ENCODE measurements at regions not wholly inside any gene's neighbourhood (a gene's known extent, or its start where the extent isn't known, plus 50 kb on each side); places are given as distances from the start of the nearest gene placed in this dataset.

DNA sequence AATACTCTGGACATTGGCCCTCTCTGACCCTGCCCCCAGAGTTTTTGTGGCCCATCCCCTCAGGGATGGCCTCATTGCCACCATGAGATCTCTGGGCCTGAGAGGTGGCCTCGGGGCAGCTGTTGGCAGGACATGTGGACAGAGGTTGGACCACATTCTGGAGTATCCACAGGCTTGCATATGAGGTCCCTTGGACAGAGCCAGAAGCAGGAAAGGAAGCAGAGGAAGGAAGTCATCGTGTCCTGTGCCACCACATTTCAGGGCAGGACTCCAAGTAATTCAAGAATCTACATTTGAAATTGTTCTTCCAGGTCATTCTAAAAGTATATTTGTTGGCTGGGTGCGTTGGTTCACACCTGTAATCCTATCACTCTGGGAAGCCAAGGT, 95.9 kb upstream of the PPP2R5A start:
- no peak for DNase-seq (ENCODE audit: low read depth in 4 of 4, low spot score in 2 of 4)

DNA sequence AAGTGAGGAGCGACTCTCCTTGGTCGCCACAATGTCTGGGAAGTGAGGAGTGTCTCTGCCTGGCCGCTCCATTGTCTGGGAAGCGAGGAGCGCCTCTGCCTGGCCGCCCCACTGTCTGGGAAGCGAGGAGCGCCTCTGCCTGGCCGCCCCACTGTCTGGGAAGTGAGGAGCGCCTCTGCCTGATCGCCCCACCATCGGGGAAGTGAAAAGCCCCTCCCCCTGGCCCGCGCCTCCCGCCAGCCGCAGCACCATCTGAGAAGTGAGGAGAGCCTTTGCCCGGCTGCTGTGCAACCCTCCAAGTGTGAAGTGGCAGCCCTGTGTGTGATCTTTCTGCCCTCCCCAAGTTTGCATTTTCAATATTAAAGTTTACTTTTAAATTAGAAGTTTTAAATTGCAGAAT, 95.0 kb upstream of the PPP2R5A start:
- no peak for DNase-seq (ENCODE audit: low read depth in 4 of 4, low spot score in 2 of 4)

DNA sequence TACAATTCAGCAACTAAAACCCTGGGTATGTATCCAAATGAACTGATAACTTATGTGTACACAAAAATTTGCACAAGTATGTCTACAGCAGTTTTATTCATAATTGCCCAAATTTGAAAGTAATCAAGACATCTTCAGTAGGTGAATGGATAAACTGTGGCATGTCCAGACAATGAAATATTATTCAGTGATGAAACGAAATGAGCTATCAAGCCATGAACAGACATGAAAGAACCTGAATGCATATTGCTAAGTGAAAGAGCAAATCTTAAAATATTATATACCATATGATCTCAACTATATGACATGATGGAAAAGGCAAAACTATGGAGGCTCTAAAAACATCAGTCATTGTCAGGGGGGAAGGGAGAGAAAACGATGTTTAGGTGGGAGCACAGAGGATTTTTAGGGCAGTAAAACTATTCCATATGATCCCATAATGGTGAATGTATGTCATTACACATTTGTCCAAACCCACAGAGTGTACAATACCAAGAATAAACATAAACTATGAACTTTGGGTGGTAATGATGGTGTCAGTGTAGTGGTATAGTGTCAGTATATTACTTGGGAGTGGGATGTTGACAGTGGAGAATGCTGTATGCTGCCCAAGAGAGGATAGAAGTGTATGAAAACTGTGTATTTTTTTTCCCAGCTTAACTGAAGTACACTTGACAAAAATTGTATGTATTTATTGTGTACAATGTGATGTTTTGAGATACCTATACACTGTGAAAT, 92.8 kb upstream of the PPP2R5A start:
- DNase-seq (ENCODE audit: low read depth in 4 of 4, low spot score in 2 of 4), result no peak

DNA sequence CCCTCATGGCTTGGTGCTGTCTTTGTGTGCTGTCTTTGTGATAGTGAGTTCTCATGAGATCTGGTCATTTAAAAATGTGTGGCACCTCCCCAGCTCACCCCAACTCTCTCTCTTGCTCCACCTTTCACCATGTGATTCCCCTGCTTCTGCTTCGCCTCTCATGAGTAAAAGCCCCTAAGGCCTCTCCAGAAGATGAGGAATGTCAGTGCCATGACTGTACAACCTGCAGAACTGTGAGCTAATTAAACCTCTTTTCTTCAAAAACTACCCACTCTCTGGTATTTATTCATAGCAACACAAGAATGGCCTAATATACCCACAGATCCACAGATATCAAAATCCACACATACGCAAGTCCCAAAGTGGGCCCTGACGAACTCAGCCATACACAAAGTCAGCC, 88.9 kb upstream of the PPP2R5A start:
- DNase-seq (ENCODE audit: low read depth in 4 of 4, low spot score in 2 of 4), result no peak

DNA sequence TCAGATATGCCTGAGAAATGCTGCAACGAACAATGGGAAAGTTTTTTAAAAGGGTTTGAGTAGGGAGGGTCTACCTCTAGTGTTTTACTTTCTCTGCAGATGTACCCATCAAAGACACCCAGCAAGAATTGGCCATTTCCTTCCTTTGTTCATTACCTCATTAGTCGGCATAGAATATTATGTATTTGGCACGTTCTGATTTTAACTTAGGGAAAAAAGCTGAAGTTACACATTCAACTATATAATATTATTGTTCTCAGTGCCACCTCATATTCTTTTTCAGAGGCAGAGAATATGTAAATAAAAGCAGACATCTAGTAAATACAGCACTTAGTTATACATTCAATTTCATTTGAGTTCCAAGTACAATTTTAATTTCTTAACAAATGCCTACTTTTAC, 83.7 kb upstream of the PPP2R5A start:
- DNase-seq (ENCODE audit: low read depth in 4 of 4, low spot score in 2 of 4), result no peak

DNA sequence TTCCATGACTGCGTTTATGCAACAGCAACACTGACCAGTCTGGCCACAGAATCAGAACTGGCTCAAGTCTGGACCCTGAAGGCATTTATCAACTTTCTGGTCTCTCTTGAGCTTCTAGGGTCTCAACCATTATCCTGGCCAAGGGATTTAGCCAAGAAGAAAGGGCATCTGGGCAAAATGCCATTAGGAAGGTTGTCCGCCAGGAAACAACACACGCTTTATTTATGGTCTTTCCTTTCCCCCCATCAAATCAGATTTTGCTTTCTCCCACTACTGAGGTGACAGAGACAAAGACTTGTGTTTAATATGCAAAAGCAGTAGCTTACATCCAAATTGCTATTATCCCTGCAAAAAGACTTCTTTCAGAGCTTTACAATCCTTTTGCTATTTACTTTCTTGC, 81.6 kb upstream of the PPP2R5A start:
- DNase-seq (ENCODE audit: low read depth in 4 of 4, low spot score in 2 of 4), result no peak

DNA sequence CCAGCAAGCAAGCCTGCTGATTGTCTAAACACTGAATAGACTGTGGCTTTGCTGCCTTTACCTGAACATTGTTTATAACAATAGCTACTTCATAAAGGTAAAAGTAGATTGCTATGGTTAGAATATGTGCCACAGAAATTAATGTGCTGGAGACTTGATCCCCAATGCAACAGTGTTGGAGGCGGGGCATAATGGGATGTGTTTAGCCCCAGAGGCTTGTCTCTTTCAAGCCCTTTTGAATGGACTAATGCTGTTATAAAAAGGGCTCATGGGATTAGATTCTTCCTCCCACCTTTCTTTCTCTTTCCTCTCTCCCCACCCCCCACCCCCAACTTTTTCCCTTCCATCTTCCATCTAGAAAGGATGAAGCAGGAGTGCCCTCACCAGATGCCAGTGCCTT, 80.2 kb upstream of the PPP2R5A start:
- no peak for DNase-seq (ENCODE audit: low read depth in 4 of 4, low spot score in 2 of 4)

DNA sequence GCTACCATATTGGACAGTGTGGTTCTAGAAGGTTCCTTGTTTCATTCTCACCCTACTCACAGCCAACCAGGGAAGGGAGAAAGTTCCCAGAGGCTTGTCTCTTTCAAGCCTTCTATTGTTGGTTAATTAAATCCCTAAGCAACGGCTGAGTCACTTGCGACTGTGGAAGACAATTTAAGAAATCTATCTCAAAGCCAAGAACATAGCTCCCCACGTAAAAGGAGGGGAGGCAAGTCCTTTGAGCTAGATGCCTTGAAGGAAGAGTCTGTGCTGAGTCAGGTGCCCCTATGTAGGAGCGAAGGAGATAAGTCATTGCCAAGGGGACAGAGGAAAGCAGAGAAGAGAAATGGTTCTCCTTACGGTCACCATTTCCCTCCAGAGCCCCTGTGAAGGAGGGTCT, 79.4 kb upstream of the PPP2R5A start:
- no peak for DNase-seq (ENCODE audit: low read depth in 4 of 4, low spot score in 2 of 4)

DNA sequence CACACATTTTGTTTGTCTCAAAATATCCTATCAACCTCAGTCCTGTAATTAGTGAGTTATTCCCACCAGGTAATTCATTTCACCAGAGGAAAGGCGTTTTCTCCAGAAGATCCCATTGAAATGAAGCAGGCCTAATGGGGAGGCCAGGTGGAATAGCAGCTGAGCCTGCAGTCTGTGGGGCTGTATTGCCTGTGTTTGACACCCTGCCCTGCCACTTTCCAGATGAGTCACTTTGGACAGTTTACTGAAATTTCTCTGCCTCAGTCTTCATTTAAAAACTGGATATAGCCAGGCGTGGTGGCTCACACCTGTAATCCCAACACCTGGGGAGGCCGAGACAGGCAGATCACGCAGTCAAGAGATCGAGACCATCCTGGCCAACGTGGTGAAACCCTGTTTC, 78.1 kb upstream of the PPP2R5A start:
- no peak for DNase-seq (ENCODE audit: low read depth in 4 of 4, low spot score in 2 of 4)

DNA sequence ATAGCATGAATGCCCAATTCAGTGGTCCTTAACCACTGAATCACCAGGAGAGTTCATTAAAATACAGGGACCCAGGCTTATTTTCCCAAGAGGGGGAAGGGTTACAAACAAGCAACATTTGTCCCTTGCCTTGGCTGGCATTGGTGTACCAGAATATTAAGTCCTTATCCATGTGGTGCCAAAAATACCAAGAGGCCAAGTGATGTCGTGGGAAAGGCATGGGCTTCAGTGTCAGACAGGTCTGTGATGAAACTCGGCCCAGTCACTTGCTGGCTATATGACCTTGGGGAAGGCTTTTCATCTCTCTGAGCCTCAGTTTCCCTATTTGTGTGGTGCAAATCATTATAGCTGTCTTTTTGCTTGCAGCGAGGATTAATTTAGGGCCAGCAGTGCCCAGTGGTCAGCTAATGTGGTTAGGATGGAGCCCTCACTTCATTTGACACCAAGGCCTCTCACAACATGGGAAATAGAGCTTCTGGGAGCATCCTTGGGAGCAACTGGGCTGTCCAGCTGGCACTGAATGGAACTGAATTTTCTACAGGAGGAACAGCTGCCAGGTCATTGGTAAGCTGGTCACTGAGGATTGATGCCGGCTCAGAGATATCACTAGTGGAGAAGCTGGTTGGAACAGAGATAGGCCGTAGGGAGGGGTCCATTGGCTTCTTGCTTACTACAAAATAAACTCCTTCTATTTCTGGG, 77.2 kb upstream of the PPP2R5A start:
- DNase-seq (ENCODE audit: low read depth in 4 of 4, low spot score in 2 of 4), result no peak

DNA sequence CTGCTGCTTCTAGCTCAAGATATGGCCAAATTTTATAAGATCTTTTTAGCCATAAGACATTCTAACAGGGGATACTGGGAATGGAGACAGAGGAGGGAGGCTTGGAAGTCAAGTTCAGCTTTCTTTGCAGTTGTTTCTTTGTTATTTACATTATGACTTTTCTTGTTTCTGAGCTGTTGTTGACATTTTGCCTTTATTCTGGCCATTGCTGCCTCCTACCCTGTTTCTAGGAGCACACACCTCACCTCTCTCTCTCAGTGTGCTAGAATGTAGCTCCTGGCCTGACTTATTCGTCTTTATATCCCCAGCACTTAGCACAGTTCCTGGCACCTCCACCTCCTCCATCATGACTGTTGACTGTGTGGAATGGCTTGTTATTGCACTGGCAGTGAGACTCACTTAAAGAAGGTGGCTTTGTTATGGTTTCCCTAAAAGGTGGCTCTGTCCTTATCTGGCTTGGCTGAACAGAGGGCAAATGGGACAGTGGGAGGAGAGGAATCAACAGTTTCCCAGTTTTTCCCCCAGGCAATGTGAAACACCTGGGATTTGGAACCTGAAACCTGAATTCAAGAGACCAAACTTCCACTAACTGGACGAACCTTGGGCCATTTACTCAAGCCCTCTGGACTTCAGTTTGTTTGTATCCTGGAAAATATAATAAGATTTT, 76.1 kb upstream of the PPP2R5A start:
- no peak for DNase-seq (ENCODE audit: low read depth in 4 of 4, low spot score in 2 of 4)

DNA sequence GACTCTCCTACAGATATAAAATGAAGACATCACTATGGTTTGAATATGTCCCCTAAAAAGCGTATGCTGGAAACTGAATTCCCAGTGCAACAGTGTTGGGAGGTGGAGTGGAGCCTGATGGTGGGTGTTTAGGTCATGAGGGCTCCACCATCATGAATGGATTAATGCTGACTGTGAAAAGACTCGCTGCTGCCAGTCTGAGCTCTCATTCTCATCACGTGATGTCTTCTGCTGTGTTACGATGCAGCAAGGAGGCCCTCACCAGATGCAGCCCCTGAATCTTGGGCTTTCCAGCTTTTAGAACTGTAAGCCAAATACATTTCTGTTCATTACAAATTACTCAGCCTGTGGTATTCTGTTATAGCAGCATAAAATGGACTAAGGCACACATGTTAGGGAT, 73.8 kb upstream of the PPP2R5A start:
- no peak for DNase-seq (ENCODE audit: low read depth in 4 of 4, low spot score in 2 of 4)

DNA sequence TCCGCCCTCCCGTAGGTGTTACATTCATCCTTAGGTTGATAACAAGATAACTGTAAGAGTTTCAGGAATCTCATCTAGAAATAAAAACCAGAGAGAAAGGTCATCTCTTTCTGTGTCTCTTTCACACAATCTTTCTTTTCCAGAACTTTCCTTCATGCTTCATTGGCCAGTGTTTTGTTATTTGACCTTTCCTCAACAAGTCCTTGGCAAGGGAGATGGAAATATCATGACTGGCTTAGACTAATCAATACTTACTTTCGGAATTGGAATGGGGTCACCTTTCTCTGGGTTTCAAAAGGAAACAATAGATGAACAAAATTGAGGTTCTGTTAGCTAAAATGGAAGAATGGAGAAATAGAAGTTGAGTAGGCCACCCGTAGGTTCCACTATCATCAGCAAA, 72.9 kb upstream of the PPP2R5A start:
- DNase-seq (ENCODE audit: low read depth in 4 of 4, low spot score in 2 of 4), result no peak

DNA sequence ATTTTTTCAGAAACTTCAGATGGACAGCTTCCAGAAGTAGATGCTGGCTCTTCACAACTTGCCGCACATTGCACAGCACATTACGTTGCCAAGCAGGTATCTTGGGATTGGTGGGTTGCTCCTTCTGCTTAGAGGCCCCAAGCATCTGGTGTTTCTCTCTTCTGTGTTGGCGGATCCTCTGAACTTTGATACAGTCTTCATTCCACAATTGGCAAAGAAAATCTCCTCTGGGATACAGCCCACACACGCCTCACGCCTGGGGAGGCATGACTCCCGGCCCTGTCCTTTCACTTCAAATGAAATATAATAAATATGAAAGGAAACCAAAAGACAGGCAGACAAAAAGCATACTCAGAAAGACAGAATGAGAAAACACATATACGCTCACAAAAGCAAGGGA, 72.3 kb upstream of the PPP2R5A start:
- no peak for DNase-seq (ENCODE audit: low read depth in 4 of 4, low spot score in 2 of 4)

DNA sequence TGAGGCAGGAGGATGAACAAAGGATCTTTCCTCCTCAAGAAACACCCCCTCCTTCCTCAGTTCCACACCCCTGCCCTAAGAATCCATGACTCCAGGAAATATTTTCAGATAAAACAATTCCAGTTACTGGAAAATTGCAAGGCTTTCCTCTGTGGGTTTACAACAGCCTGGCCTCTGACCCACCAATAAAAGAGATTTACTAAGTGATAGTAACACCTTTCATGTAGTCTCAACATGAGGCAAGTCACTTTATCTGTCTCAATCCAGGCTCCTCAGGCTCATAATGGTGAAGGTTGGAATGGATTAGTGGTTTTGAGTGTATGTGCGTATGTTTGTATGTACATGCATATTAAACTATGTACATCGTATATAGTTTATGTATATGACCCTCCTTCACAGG, 71.4 kb upstream of the PPP2R5A start:
- DNase-seq (ENCODE audit: low read depth in 4 of 4, low spot score in 2 of 4), result peak in 1 of 4 donors; percentile 34

DNA sequence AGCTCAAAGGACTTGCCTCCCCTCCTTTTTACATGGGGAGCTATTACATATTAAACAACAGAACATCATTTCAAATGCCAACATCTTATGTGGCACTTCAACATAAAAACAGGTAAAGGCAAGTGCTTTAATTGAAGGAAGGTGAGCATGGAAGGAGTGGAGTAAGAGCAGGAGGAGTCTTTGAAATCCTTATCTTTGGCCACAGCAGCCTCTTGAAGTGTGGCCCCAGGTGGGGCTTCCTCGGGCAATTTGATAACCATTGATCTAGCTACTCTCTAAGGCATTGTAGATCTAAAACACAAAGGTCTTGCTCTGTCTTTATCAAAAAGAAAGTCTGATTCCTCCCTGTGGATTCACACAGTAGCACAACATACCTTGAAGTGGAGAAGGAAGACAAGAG, 70.9 kb upstream of the PPP2R5A start:
- DNase-seq (ENCODE audit: low read depth in 4 of 4, low spot score in 2 of 4), result no peak

DNA sequence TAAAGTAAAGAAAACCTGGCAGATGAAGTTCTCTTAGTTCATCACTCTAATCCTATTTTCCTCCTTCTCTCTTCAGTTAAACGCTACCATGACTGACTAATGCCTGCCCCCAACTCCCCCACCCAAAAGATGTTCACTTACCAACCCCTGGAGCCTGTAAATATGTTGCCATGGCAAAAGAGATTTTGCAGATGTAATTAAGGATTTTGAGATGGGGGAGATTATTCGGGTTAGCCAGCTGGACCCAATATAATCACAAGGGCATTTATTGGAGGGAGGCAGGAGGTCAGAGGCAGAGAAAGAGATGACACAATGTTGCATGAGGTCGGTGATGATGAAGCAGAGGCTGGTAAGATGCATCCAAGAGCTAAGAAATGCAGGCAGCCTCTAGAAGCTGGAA, 69.3 kb upstream of the PPP2R5A start:
- no peak for DNase-seq (ENCODE audit: low read depth in 4 of 4, low spot score in 2 of 4)

DNA sequence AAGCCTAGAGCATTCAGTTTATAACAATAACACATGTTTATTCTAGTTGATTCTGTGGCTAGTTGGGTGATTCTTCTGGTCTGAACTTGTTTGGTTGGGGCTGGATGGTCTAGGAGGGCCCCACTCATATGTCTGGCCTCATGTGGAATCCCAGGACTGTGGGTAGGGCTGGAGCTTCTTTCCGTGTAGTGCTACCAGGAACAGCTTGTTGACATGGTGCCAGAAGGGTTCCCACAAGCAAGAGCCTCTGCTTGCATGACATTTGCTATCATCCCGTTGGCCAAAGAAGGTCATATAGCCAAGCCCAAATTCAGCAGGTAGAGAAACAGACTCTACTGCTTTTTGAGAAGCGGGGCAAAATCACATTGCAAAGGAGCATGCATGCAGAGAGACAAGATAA, 67.6 kb upstream of the PPP2R5A start:
- DNase-seq (ENCODE audit: low read depth in 4 of 4, low spot score in 2 of 4), result no peak

DNA sequence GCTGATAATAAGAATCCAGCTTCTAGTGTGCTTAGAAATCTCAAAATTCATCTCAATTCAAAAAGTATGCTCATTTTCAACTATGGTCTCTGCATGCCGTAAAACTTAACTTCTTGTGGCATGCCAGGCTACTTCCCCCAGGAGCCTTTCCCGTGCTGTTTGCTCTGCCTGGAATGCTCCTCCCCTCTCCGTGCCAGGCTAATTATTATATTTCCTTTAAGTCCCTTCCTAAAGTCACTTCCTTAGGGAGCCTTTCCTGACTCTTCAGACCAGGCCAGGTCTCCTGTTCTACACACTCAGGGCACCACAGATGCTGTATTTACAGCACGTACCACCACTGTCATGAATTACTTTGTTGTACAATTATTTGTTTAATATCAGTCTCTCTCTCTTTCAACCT, 67.1 kb upstream of the PPP2R5A start:
- no peak for DNase-seq (ENCODE audit: low read depth in 4 of 4, low spot score in 2 of 4)

DNA sequence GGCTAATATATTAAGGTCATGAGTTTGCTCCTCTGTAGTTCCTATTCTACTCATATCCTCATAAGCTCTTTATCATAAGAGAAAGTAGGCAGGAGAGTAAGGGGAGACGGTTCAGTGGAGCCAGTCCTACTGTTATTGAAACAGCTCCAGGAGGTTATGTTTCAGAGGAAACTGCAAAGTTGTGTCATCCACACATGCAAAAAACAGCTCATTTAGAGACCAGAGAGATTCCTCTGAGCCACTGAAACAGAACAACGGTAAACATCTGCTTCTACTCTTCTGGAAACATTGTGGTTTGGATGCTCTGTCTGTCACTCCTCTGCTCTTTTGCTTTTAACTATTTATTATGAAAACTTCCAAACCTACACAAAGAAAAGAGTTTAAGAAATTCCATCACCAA, 66.3 kb upstream of the PPP2R5A start:
- DNase-seq (ENCODE audit: low read depth in 4 of 4, low spot score in 2 of 4), result peak in 3 of 4 donors; percentile 29 to 63 (median 56)

DNA sequence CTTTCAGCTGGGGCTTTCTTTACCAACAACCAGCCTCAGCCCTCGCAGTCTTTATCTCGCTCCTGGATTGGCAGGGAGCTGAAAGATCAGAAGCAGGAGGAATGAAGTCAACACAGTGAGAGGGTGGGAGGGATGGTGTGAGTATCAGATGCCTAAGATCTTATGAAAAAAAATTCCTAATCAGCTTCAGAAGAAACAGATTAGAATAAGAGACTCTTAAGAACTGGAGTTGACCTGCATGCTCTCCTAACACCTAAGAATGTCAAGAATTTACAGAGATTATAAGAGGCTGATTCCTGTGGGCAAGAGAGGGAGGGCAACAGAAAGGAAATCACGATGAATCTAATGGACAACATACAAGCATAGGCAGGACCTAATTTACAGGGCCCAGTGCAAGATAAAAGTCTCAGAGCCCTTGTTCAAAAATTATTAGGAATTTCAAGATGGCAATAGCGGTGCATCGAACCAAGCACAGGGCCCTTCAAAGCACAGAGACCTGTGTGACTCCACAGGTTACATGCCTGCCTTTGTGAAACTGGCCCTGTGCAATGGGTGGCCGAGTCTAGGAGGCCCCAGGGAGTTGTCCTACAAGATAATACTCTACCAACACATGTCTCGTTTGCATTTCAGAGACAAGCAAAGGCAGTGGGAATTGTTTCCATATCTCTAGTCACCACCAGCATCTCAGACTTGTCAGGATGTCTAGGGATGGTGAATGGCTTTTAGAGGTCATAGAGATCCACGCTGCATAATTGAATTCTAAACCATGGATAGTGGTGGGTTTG, 65.3 kb upstream of the PPP2R5A start:
- DNase-seq (ENCODE audit: low read depth in 4 of 4, low spot score in 2 of 4), result no peak
